SK-N-SH (cell line): ENCODE measurements at regions not wholly inside any gene's neighbourhood (a gene's known extent, or its start where the extent isn't known, plus 50 kb on each side); places are given as distances from the start of the nearest gene placed in this dataset.

Source experiments
- CTCF ChIA-PET: fragments of 300-600, 350-600 bp; formaldehyde crosslinking; extraction: SDS; loops from one replicate; lab custom pipeline; 2021; lab: Yijun Ruan, JAX
- POLR2A ChIA-PET: fragments of 350-600 bp; sonication (Branson Sonifier 250); formaldehyde crosslinking; extraction: SDS; loops from one replicate; lab custom pipeline; 2020; ENCODE audit warnings: antibody characterized with exemption, inconsistent platforms; lab: Yijun Ruan, JAX
- DNase-seq: peaks from one replicate; pipeline ENCODE4 v3.0.0; 2012
- H2AFZ ChIP-seq: fragments of 200-600 bp; sonication (generic); 2 replicates; pipeline ENCODE4 v1.8.1; 2016; ENCODE audit warnings: antibody characterized with exemption, mild to moderate bottlenecking, low read depth
- H3F3A ChIP-seq: fragments of 200-600 bp; sonication (generic); replicated peaks from 2 replicates; pipeline ENCODE3; 2016; ENCODE audit warnings: antibody characterized with exemption, mild to moderate bottlenecking; ENCODE audit not compliant: insufficient read depth
- H3K27ac ChIP-seq, 2 experiments: fragments of 200-500 bp in 1 of 2; fragments of 200-600 bp in 1 of 2; sonication (Bioruptor generic) in 1 of 2; sonication (generic), shearing (Covaris generic) in 1 of 2; 2 replicates each; pipeline versions ENCODE4 v1.5.1 to v1.6.1; 2014 to 2016; ENCODE audit warnings: low read depth in 2 of 2, inconsistent platforms in 1 of 2, low read length in 1 of 2, mild to moderate bottlenecking in 1 of 2, mixed read lengths in 1 of 2
- H3K27me3 ChIP-seq: fragments of 200-600 bp; sonication (generic), shearing (Covaris generic); 2 replicates; pipeline ENCODE4 v1.6.1; 2016; ENCODE audit warnings: mixed run types; ENCODE audit not compliant: insufficient read depth
- H3K36me3 ChIP-seq, 2 experiments: fragments of 200-500 bp in 1 of 2; fragments of 200-600 bp in 1 of 2; sonication (Bioruptor generic) in 1 of 2; sonication (generic) in 1 of 2; replicated peaks in 1 of 2; 2 replicates each; pipeline versions ENCODE3 to v1.5.1; 2014 to 2016; ENCODE audit warnings: low read length in 1 of 2, mild to moderate bottlenecking in 1 of 2; ENCODE audit not compliant: insufficient read depth in 2 of 2, control insufficient read depth in 1 of 2
- H3K4me1 ChIP-seq, 2 experiments: fragments of 200-500 bp in 1 of 2; fragments of 200-600 bp in 1 of 2; sonication (Bioruptor generic) in 1 of 2; sonication (generic), shearing (Covaris generic) in 1 of 2; 2 replicates each; pipeline versions ENCODE4 v1.5.1 to v1.6.1; 2014 to 2016; ENCODE audit warnings: low read depth in 1 of 2, low read length in 1 of 2, mixed run types in 1 of 2; ENCODE audit not compliant: insufficient read depth in 2 of 2, control insufficient read depth in 1 of 2
- H3K4me2 ChIP-seq: fragments of 200-600 bp; sonication (generic), shearing (Covaris generic); 2 replicates; pipeline ENCODE4 v1.6.1; 2017; ENCODE audit warnings: mixed run types
- H3K4me3 ChIP-seq, 2 experiments: fragments of 200-500 bp in 1 of 2; fragments of 200-600 bp in 1 of 2; sonication (Bioruptor generic) in 1 of 2; sonication (generic), shearing (Covaris generic) in 1 of 2; 2 replicates each; pipeline versions ENCODE4 v1.5.1 to v1.8.1; 2014 to 2016; ENCODE audit warnings: low read depth in 2 of 2, inconsistent platforms in 1 of 2, low read length in 1 of 2, mild to moderate bottlenecking in 1 of 2, mixed read lengths in 1 of 2, moderate library complexity in 1 of 2
- H3K79me2 ChIP-seq: fragments of 200-600 bp; sonication (generic); 2 replicates; pipeline ENCODE4 v1.8.1; 2017; ENCODE audit warnings: mild to moderate bottlenecking; ENCODE audit not compliant: insufficient read depth
- H3K9ac ChIP-seq: fragments of 200-600 bp; sonication (generic); 2 replicates; pipeline ENCODE4 v1.6.1; 2017; ENCODE audit warnings: mixed run types
- H3K9me2 ChIP-seq: fragments of 200-600 bp; sonication (generic); 2 replicates; pipeline ENCODE4 v1.6.1; 2017; ENCODE audit warnings: mixed run types
- H3K9me3 ChIP-seq: fragments of 200-600 bp; sonication (generic); 2 replicates; pipeline ENCODE4 v1.6.1; 2017; ENCODE audit warnings: mixed run types, mild to moderate bottlenecking, moderate library complexity
- H4K20me1 ChIP-seq: fragments of 200-600 bp; sonication (generic); 2 replicates; pipeline ENCODE4 v1.6.1; 2017; ENCODE audit warnings: mild to moderate bottlenecking, mixed run types; ENCODE audit not compliant: insufficient read depth
- FOXJ3 ChIP-seq: sonication (generic); formaldehyde crosslinking; IDR thresholded peaks from 2 replicates; pipeline ENCODE4 v1.5.1; 2020; ENCODE audit warnings: mild to moderate bottlenecking, missing genetic modification reagents
- FOXM1 ChIP-seq: IDR thresholded peaks from 2 replicates; pipeline ENCODE4 v1.4.0; 2012; ENCODE audit warnings: low read depth, mild to moderate bottlenecking
- GATA2 ChIP-seq: sonication (generic); formaldehyde crosslinking; IDR thresholded peaks from 2 replicates; pipeline ENCODE4 v1.5.0; 2020; ENCODE audit warnings: mild to moderate bottlenecking, missing genetic modification reagents
- IRF3 ChIP-seq: fragments of 150-350 bp; IDR thresholded peaks from 2 replicates; pipeline ENCODE4 v1.6.1; 2016; ENCODE audit warnings: mild to moderate bottlenecking, low read depth, low read length
- MEF2A ChIP-seq: IDR thresholded peaks from 2 replicates; pipeline ENCODE4 v1.4.0; 2012; ENCODE audit warnings: low read depth, borderline replicate concordance
- RAD21 ChIP-seq: IDR thresholded peaks from 2 replicates; pipeline ENCODE4 v1.6.1; 2012; ENCODE audit warnings: mild to moderate bottlenecking, low read length
- RCOR1 ChIP-seq: fragments of 150-350 bp; IDR thresholded peaks from 2 replicates; pipeline ENCODE4 v1.6.1; 2017; ENCODE audit warnings: antibody characterized with exemption, low read length
- REST ChIP-seq: IDR thresholded peaks from 2 replicates; pipeline ENCODE4 v1.6.1; 2012; ENCODE audit warnings: mild to moderate bottlenecking, low read depth, low read length, moderate library complexity
- RXRA ChIP-seq: IDR thresholded peaks from 2 replicates; pipeline ENCODE4 v1.4.0; 2012; ENCODE audit warnings: low read depth, mild to moderate bottlenecking, borderline replicate concordance
- ZBTB33 ChIP-seq: IDR thresholded peaks from 2 replicates; pipeline ENCODE4 v1.4.0; 2012; ENCODE audit warnings: low read depth, borderline replicate concordance
- WGBS: methylation state at CpG from one replicate; pipeline ENCODE4 v1.1.6; 2017; ENCODE audit warnings: low lambda C conversion rate; 5-methylcytosine and 5-hydroxymethylcytosine counted together

- Histone ChIP-seq H3K4me2 (no peak overlapping the region), H3K4me3 (no peak overlapping the region), H3K9me2 (no peaks in the 10 kb centered on the region), H3F3A (no peaks in the 10 kb centered on the region), H3K27me3 (no peaks in the 10 kb centered on the region), H3K79me2 (no peaks in the 10 kb centered on the region), H4K20me1 (no peaks in the 10 kb centered on the region), H3K36me3 (no peaks in the 10 kb centered on the region), H2AFZ (no peak overlapping the region)
- POLR2A ChIA-PET, result no interaction called here
- 48% methylated on average over 1 of the region's 1 CpG for WGBS
- TF ChIP-seq RAD21 (no peak), MEF2A (no peak), ZBTB33 (no peak), RXRA (no peak), FOXJ3 (CRISPR knock-in tag) (no peak), REST (no peak)
- TF ChIP-seq, all 33 proteins: peak for 0
- CTCF ChIA-PET, result no interaction called here
- Histone ChIP-seq H3K9ac (no peak overlapping the region), H3K9me3 (no peaks in the 10 kb centered on the region), H3K27ac (no peak overlapping the region), H3K4me1 (no peaks in the 10 kb centered on the region)
- DNase-seq, result no peak
These were observed 1250.1 kb downstream of the SORCS1 start for GRCh38 chr10:105914432-105914831.

GRCh38 chr10:105908701-105909100 lies 1255.8 kb downstream of the SORCS1 start:
- no peak overlapping the region for H3K4me3 ChIP-seq
- H3K79me2 ChIP-seq, result no peaks in the 10 kb centered on the region
- H3K9me3 ChIP-seq, result no peaks in the 10 kb centered on the region
- no peaks in the 10 kb centered on the region for H3F3A ChIP-seq
- ChIA-PET POLR2A (no interaction called here), CTCF (interaction anchor here (1.3 kb wide), 1 partner anchor 11 kb away, joined by 3 read pairs; no protein-coding TSS in a partner anchor)
- 14% methylated on average over 1 of the region's 1 CpG for WGBS
- no peaks in the 10 kb centered on the region for H3K4me1 ChIP-seq
- no peak overlapping the region for H3K27ac ChIP-seq
- no peaks in the 10 kb centered on the region for H4K20me1 ChIP-seq
- no peaks in the 10 kb centered on the region for H3K9me2 ChIP-seq
- no peak for TF ChIP-seq RCOR1
- no peak for TF ChIP-seq FOXM1
- TF ChIP-seq MEF2A, result no peak
- TF ChIP-seq IRF3, result no peak
- no peak for TF ChIP-seq GATA2 (CRISPR knock-in tag)
- DNase-seq, result no peak
- H3K36me3 ChIP-seq, result no peaks in the 10 kb centered on the region
- H3K27me3 ChIP-seq, result no peaks in the 10 kb centered on the region
- no peak overlapping the region for H3K9ac ChIP-seq
- no peak overlapping the region for H3K4me2 ChIP-seq
- no peak overlapping the region for H2AFZ ChIP-seq
